Stomach (tissue), 8 donors: ENCODE measurements at regions not wholly inside any gene's neighbourhood (a gene's known extent, or its start where the extent isn't known, plus 50 kb on each side); places are given as distances from the start of the nearest gene placed in this dataset.

Experiments
- DNase-seq, 2 donors: peaks; one replicate each; pipeline versions ENCODE4 v3.0.0 to v3.0.0-alpha.2; 2013 to 2019
- H3K27ac ChIP-seq, 5 donors: fragments of 200-600 bp in 4 of 5; sonication (generic) in 4 of 5; one replicate each; pipeline ENCODE4 v1.5.1; 2013 to 2019; ENCODE audit warnings: mild to moderate bottlenecking in 1 of 5, moderate library complexity in 1 of 5
- H3K27me3 ChIP-seq, 3 donors: fragments of 200-600 bp; sonication (generic); one replicate each; pipeline ENCODE4 v1.5.1; 2017 to 2019; ENCODE audit warnings: mixed run types in 1 of 3
- H3K36me3 ChIP-seq, 4 donors: fragments of 200-600 bp; sonication (generic); 1 replicate in 3 of 4; 2 replicates in 1 of 4; pipeline ENCODE4 v1.5.1; 2016 to 2019
- H3K4me1 ChIP-seq, 4 donors: fragments of 200-600 bp; sonication (generic); one replicate each; pipeline ENCODE4 v1.5.1; 2016 to 2019
- H3K4me3 ChIP-seq, 4 donors: fragments of 200-600 bp; sonication (generic) in 3 of 4; one replicate each; pipeline ENCODE4 v1.5.1; 2016 to 2019; ENCODE audit warnings: mild to moderate bottlenecking in 1 of 4
- H3K9me3 ChIP-seq, 4 donors: fragments of 200-600 bp; sonication (generic); one replicate each; pipeline ENCODE4 v1.5.1; 2016 to 2019
- EP300 ChIP-seq: sonication (generic); formaldehyde crosslinking; IDR thresholded peaks from one replicate; pipeline ENCODE4 v1.6.1; 2017; ENCODE audit warnings: antibody characterized with exemption
- POLR2A ChIP-seq, 4 donors: fragments of 450-650 bp; IDR thresholded peaks; one replicate each; pipeline ENCODE4 v1.6.1; 2016; ENCODE audit warnings: antibody characterized with exemption in 4 of 4, control low read depth in 2 of 4, mild to moderate bottlenecking in 1 of 4, moderate library complexity in 1 of 4
- POLR2AphosphoS5 ChIP-seq, 3 donors: sonication (generic); formaldehyde crosslinking; IDR thresholded peaks; one replicate each; pipeline ENCODE4 v1.6.1; 2016; ENCODE audit warnings: antibody characterized with exemption in 3 of 3
- WGBS, 5 donors: extraction: QIAGEN DNeasy Blood & Tissue Kit in 3 of 5; methylation state at CpG; one replicate each; pipeline versions ENCODE4 v1.1.5 to v1.1.7; 2013 to 2018; 5-methylcytosine and 5-hydroxymethylcytosine counted together
- intact Hi-C: fragments of 100-400 bp; cut with DNase I; formaldehyde crosslinking; loops from one replicate; pipeline ENCODE4 v1.15.1; 2023; ENCODE audit warnings: low total_unique reads
- TF ChIP-seq, protein P1 (sequence below), 7 experiments: fragments of 450-650 bp in 4 of 7; fragments of 200-600 bp in 3 of 7; sonication (generic) in 3 of 7; IDR thresholded peaks; one replicate each; pipeline ENCODE4 v1.5.1; 2016 to 2019; ENCODE audit warnings: antibody characterized with exemption in 7 of 7, control low read depth in 2 of 7, mild to moderate bottlenecking in 1 of 7
- donor health status: healthy with polysubstance abuse.
- donor health status: Bipolar disorder and iron deficiency.
- donor health status: healthy.

DNA sequence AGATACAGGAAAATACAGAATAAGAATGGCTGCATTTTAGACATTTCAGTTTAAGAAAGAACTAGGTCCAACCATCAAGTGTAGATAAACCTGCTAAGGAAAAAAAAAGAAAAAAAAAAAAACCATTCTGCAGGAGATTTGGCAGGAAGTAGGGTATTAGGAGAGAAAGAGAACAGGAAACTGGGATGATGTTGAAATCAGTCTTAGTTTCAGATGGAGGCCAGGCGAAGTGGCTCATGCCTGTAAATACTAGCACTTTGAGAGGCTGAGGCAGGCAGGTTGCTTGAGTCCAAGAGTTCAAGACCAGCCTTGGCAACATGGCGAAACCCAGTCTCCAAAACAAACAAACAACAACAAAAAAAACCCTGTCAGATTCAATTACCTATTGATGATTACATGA is 120.2 kb downstream of the RAB11FIP2 start:
- no peaks in the 10 kb centered on the region for H3K9me3 ChIP-seq
- intact Hi-C loops: no loop called here
- 60 to 81% (median 73%) methylated on average over 2 of the region's 2 CpGs for WGBS, 5 donors

DNA sequence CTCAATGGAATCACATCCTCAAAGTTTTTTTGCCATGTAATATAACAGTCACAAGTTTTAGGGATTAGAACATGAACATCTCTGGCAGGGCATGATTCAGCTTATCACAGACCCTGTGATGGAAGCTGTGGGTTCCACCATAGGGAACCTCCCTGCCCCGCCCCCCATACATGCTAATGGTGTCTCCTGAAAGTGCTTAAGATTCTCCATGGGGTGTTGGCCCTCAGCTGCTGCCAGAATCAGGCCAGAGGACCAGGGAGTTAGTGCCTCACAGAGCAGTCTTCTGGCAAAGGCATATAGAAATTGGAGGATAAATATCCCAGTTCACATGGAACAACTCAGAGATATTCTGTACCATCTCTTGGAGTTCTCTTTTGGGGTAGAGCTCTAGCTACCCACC is 119.4 kb downstream of the RAB11FIP2 start:
- intact Hi-C loops: no loop called here

More for the DNA sequence above, 120.2 kb downstream of the RAB11FIP2 start:
- TF ChIP-seq POLR2AphosphoS5 (IDR thresholded peaks at IDR 0.05) (no peak), POLR2A (IDR thresholded peaks at IDR 0.05) (no peak), EP300 (no peak)
- TF ChIP-seq, protein P1, sequence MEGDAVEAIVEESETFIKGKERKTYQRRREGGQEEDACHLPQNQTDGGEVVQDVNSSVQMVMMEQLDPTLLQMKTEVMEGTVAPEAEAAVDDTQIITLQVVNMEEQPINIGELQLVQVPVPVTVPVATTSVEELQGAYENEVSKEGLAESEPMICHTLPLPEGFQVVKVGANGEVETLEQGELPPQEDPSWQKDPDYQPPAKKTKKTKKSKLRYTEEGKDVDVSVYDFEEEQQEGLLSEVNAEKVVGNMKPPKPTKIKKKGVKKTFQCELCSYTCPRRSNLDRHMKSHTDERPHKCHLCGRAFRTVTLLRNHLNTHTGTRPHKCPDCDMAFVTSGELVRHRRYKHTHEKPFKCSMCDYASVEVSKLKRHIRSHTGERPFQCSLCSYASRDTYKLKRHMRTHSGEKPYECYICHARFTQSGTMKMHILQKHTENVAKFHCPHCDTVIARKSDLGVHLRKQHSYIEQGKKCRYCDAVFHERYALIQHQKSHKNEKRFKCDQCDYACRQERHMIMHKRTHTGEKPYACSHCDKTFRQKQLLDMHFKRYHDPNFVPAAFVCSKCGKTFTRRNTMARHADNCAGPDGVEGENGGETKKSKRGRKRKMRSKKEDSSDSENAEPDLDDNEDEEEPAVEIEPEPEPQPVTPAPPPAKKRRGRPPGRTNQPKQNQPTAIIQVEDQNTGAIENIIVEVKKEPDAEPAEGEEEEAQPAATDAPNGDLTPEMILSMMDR (IDR thresholded peaks at IDR 0.05): no peak
- no peak overlapping the region for H3K4me3 ChIP-seq
- no peak overlapping the region for H3K27ac ChIP-seq
- H3K36me3 ChIP-seq: no peaks in the 10 kb centered on the region
- H3K27me3 ChIP-seq: peaks cover 0 to 12% (median 0%) of the 10 kb centered on the region in 3 donors
- DNase-seq: no peak
- no peaks in the 10 kb centered on the region for H3K4me1 ChIP-seq

DNA sequence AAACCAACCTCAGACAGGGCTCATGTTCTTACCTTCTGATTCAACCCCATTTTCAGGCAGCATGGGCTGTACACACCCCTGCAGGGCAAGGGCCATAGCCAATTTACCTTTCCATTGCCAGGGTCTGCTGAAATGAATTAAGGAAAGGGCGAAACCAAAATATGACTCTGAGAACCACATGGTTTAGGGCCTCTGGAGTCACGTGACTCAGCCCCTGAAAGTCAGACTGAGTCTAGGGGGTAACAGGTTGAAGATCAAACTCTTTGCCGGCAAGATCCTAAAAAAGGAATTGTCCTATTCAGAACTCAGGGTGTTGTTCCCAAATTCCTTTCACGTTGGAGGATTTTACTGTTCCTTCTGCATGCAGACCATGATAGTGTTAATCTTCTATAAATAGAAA is 118.9 kb downstream of the RAB11FIP2 start:
- peaks cover 0 to 9% (median 0%) of the 10 kb centered on the region in 3 donors for H3K27me3 ChIP-seq
- intact Hi-C loops: no loop called here
- DNase-seq: no peak
- no peaks in the 10 kb centered on the region for H3K9me3 ChIP-seq
- no peaks in the 10 kb centered on the region for H3K36me3 ChIP-seq
- no peaks in the 10 kb centered on the region for H3K4me1 ChIP-seq
- no peak for TF ChIP-seq EP300
- no peak for TF ChIP-seq POLR2A (IDR thresholded peaks at IDR 0.05)
- TF ChIP-seq POLR2AphosphoS5 (IDR thresholded peaks at IDR 0.05): no peak
- TF ChIP-seq, protein P1 (IDR thresholded peaks at IDR 0.05): no peak
- WGBS, 5 donors: 71 to 78% (median 75%) methylated on average over 4 of the region's 4 CpGs
- H3K27ac ChIP-seq: no peak overlapping the region
- H3K4me3 ChIP-seq: no peak overlapping the region

More for the DNA sequence above, 119.4 kb downstream of the RAB11FIP2 start:
- TF ChIP-seq POLR2AphosphoS5 (IDR thresholded peaks at IDR 0.05): no peak
- TF ChIP-seq EP300: no peak
- TF ChIP-seq, protein P1 (IDR thresholded peaks at IDR 0.05): no peak
- TF ChIP-seq POLR2A (IDR thresholded peaks at IDR 0.05): no peak
- no peak overlapping the region for H3K4me3 ChIP-seq
- no peaks in the 10 kb centered on the region for H3K36me3 ChIP-seq
- H3K27ac ChIP-seq: no peak overlapping the region
- 9 to 47% (median 31%) methylated on average over 1 of the region's 1 CpG for whole genome bisulfite sequencing, 5 donors
- H3K27me3 ChIP-seq: peaks cover 0 to 9% (median 0%) of the 10 kb centered on the region in 3 donors
- H3K9me3 ChIP-seq: no peaks in the 10 kb centered on the region
- no peaks in the 10 kb centered on the region for H3K4me1 ChIP-seq
- DNase-seq: no peak

DNA sequence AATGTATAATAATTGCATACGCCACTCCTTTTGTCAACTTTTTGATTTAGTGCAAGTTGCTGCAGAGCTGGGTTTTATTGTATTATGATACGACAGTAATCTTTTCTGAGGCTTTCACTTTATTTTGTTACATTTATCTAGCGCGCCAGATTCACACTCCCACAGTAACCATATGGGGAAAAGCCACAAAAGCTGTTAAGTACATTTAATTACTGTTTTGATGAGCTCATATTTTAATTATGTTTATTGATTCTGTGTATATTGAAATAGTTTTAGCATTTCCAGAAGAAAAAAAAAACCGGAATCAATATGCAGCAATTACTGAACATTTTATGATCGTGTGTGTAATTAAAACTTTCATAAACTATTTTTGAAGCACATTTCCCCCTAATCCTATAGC is 118.5 kb downstream of the RAB11FIP2 start:
- DNase-seq: no peak
- 68 to 84% (median 80%) methylated on average over 6 of the region's 6 CpGs for WGBS, 5 donors
- no peak overlapping the region for H3K4me3 ChIP-seq
- peaks cover 0 to 9% (median 0%) of the 10 kb centered on the region in 3 donors for H3K27me3 ChIP-seq
- intact Hi-C loops: no loop called here
- TF ChIP-seq POLR2AphosphoS5 (IDR thresholded peaks at IDR 0.05) (no peak), POLR2A (IDR thresholded peaks at IDR 0.05) (no peak), EP300 (no peak)
- TF ChIP-seq, protein P1 (IDR thresholded peaks at IDR 0.05): no peak
- no peaks in the 10 kb centered on the region for H3K9me3 ChIP-seq
- no peaks in the 10 kb centered on the region for H3K36me3 ChIP-seq
- no peak overlapping the region for H3K27ac ChIP-seq
- H3K4me1 ChIP-seq: no peaks in the 10 kb centered on the region
